CD4-positive, alpha-beta memory T cell (primary cell): ENCODE measurements at regions not wholly inside any gene's neighbourhood (a gene's known extent, or its start where the extent isn't known, plus 50 kb on each side); places are given as distances from the start of the nearest gene placed in this dataset.
A peak's percentile ranks its signal among the peaks of the same experiment; 100 is the strongest.
"Not testable (repeated sequence)": the region's sequence is repeated elsewhere in the genome, so short reads cannot be mapped to it uniquely, and the experiment has no call there.

Source experiments
- CTCF ChIA-PET: fragments of 350-600 bp; sonication (Branson Sonifier 250); formaldehyde crosslinking; loops from one replicate; lab custom pipeline; 2021; ENCODE audit warnings: inconsistent platforms; ENCODE audit not compliant: partially characterized antibody; lab: Charles Lee
- POLR2A ChIA-PET: fragments of 350-600 bp; sonication (Branson Sonifier 250); formaldehyde crosslinking; loops from one replicate; lab custom pipeline; 2021; ENCODE audit not compliant: partially characterized antibody; lab: Charles Lee
- DNase-seq, 5 donors: peaks; one replicate each; pipeline versions ENCODE4 v3.0.0 to v3.0.0-alpha.2; 2020 to 2022; ENCODE audit warnings: mixed read lengths in 1 of 5
- H3K27ac ChIP-seq: one replicate; pipeline ENCODE4 v1.7.0; 2013; ENCODE audit warnings: low read depth, low read length
- H3K27me3 ChIP-seq: 2 replicates; pipeline ENCODE4 v1.7.0; 2013; ENCODE audit warnings: mild to moderate bottlenecking, low read length, moderate library complexity; ENCODE audit not compliant: insufficient read depth
- H3K36me3 ChIP-seq: 2 replicates; pipeline ENCODE4 v1.7.0; 2013; ENCODE audit warnings: mild to moderate bottlenecking, low read length, moderate library complexity; ENCODE audit not compliant: insufficient read depth
- H3K4me1 ChIP-seq: 2 replicates; pipeline ENCODE4 v1.7.0; 2013; ENCODE audit warnings: mild to moderate bottlenecking, low read length, moderate library complexity; ENCODE audit not compliant: insufficient read depth
- H3K4me3 ChIP-seq, 2 donors: one replicate each; pipeline ENCODE4 v1.7.0; 2013; ENCODE audit warnings: low read length in 2 of 2, mild to moderate bottlenecking in 1 of 2
- H3K9me3 ChIP-seq, 2 donors: one replicate each; pipeline ENCODE4 v1.7.0; 2013; ENCODE audit warnings: low read length in 2 of 2, control low read depth in 1 of 2; ENCODE audit not compliant: control insufficient read depth in 1 of 2
- H3K27ac Mint-ChIP-seq, 7 donors: one replicate each; pipeline ENCODE4 v1.8.0; 2020 to 2021; ENCODE audit warnings: mixed read lengths in 7 of 7, mild to moderate bottlenecking in 6 of 7, inconsistent platforms in 3 of 7, moderate library complexity in 3 of 7
- H3K27me3 Mint-ChIP-seq, 2 donors: one replicate each; pipeline ENCODE4 v1.8.0; 2020 to 2021; ENCODE audit warnings: mixed read lengths in 2 of 2
- H3K36me3 Mint-ChIP-seq, 2 donors: one replicate each; pipeline ENCODE4 v1.8.0; 2020 to 2021; ENCODE audit warnings: mixed read lengths in 2 of 2, inconsistent platforms in 1 of 2, mild to moderate bottlenecking in 1 of 2
- H3K4me1 Mint-ChIP-seq, 4 donors: one replicate each; pipeline ENCODE4 v1.8.0; 2020 to 2021; ENCODE audit warnings: mixed read lengths in 4 of 4, mild to moderate bottlenecking in 1 of 4
- H3K4me3 Mint-ChIP-seq, 8 donors: one replicate each; pipeline ENCODE4 v1.8.0; 2020 to 2021; ENCODE audit warnings: mixed read lengths in 8 of 8, mild to moderate bottlenecking in 7 of 8, moderate library complexity in 6 of 8, inconsistent platforms in 3 of 8
- H3K9me3 Mint-ChIP-seq, 8 donors: one replicate each; pipeline ENCODE4 v1.8.0; 2020 to 2021; ENCODE audit warnings: mixed read lengths in 8 of 8, mild to moderate bottlenecking in 5 of 8, inconsistent platforms in 3 of 8, moderate library complexity in 1 of 8
- intact Hi-C: fragments of 100-400 bp; cut with micrococcal nuclease; formaldehyde crosslinking; loops from one replicate; pipeline ENCODE4 v1.15.1; 2023

- H3K36me3 Mint-ChIP-seq = no peaks in the 10 kb centered on the region
- POLR2A ChIA-PET = no interaction called here
- Histone ChIP-seq H3K4me1 (no peaks in the 10 kb centered on the region), H3K27ac (no peak overlapping the region), H3K4me3 (no peak overlapping the region), H3K36me3 (no peaks in the 10 kb centered on the region), H3K27me3 (no peaks in the 10 kb centered on the region), H3K9me3 (no peaks in the 10 kb centered on the region)
- H3K27me3 Mint-ChIP-seq = no peaks in the 10 kb centered on the region
- peaks cover 0 to 5% (median 2%) of the 10 kb centered on the region in 8 donors for H3K9me3 Mint-ChIP-seq
- CTCF ChIA-PET = no interaction called here
- intact Hi-C loops = no loop called here
- no peak overlapping the region for H3K4me3 Mint-ChIP-seq
- H3K27ac Mint-ChIP-seq = no peak overlapping the region
- H3K4me1 Mint-ChIP-seq = no peaks in the 10 kb centered on the region
- no peak for DNase-seq
Observed at GRCh38 chr15:36007699-36008098, 461.7 kb upstream of the DPH6 start.

GRCh38 chr15:36008719-36009118 is 462.8 kb upstream of the DPH6 start:
- Mint-ChIP-seq H3K4me1 (no peaks in the 10 kb centered on the region), H3K36me3 (no peaks in the 10 kb centered on the region), H3K27me3 (no peaks in the 10 kb centered on the region), H3K9me3 (peaks cover 0 to 10% (median 2%) of the 10 kb centered on the region in 8 donors), H3K27ac (no peak overlapping the region), H3K4me3 (no peak overlapping the region)
- DNase-seq = no peak
- no peaks in the 10 kb centered on the region for H3K4me1 ChIP-seq
- intact Hi-C loops = no loop called here
- H3K9me3 ChIP-seq = no peaks in the 10 kb centered on the region
- CTCF ChIA-PET = no interaction called here
- H3K4me3 ChIP-seq = no peak overlapping the region
- H3K27ac ChIP-seq = no peak overlapping the region
- POLR2A ChIA-PET = no interaction called here
- no peaks in the 10 kb centered on the region for H3K36me3 ChIP-seq
- H3K27me3 ChIP-seq = no peaks in the 10 kb centered on the region

- peaks cover 0 to 3% of the 10 kb centered on the region in 2 donors for H3K9me3 ChIP-seq
- DNase-seq = no peak
- no peaks in the 10 kb centered on the region for H3K4me1 ChIP-seq
- no peaks in the 10 kb centered on the region for H3K36me3 ChIP-seq
- H3K27me3 Mint-ChIP-seq = no peaks in the 10 kb centered on the region
- no peak overlapping the region for H3K4me3 Mint-ChIP-seq
- H3K9me3 Mint-ChIP-seq = peaks cover 0 to 4% (median 0%) of the 10 kb centered on the region in 8 donors
- H3K27ac Mint-ChIP-seq = no peak overlapping the region
- no peak overlapping the region for H3K4me3 ChIP-seq
- POLR2A ChIA-PET = no interaction called here
- H3K36me3 Mint-ChIP-seq = no peaks in the 10 kb centered on the region
- CTCF ChIA-PET = no interaction called here
- H3K27me3 ChIP-seq = no peaks in the 10 kb centered on the region
- no peak overlapping the region for H3K27ac ChIP-seq
- no peaks in the 10 kb centered on the region for H3K4me1 Mint-ChIP-seq
- intact Hi-C loops = no loop called here
Observed at GRCh38 chr15:36024031-36024688, 478.2 kb upstream of the DPH6 start.

DNA sequence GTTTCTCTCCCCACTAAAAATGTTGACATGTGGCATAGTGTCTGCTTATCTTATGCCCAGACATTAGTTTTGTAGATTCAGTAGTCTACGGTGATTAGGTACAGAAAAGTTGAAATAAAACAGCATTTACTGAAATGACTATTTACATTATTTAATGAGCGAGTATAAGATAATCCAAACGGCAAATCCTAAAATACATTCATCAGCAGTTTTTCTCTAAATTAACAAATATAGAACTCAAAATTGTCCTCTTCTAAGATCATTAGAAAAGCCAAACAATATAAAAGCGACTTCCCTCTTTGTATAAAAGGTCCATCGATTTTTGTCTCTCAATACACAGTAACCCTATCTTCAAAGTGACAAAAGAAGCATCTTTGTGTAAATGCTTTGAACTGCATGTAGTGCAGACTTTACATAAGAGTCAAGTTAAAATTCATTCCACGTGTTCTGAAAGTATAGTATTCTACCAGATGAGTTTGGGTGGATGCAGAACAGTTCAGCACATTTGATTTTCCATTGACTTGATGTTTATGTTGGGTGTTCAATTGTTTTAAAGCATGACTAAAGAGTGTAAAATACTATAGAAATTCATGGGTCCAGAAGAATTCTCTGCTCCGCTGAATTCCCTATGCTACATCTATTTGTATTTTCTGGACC is 480.8 kb upstream of the DPH6 start:
- no peak overlapping the region for H3K4me3 Mint-ChIP-seq
- DNase-seq = no peak
- H3K9me3 ChIP-seq = no peaks in the 10 kb centered on the region
- peaks cover 0 to 4% (median 0%) of the 10 kb centered on the region in 8 donors for H3K9me3 Mint-ChIP-seq
- no peak overlapping the region for H3K4me3 ChIP-seq
- no peaks in the 10 kb centered on the region for H3K36me3 Mint-ChIP-seq
- H3K27ac Mint-ChIP-seq = no peak overlapping the region
- ChIA-PET POLR2A (no interaction called here), CTCF (no interaction called here)
- H3K4me1 ChIP-seq = no peaks in the 10 kb centered on the region
- H3K27ac ChIP-seq = no peak overlapping the region
- no peaks in the 10 kb centered on the region for H3K4me1 Mint-ChIP-seq
- H3K27me3 ChIP-seq = no peaks in the 10 kb centered on the region
- no peaks in the 10 kb centered on the region for H3K27me3 Mint-ChIP-seq
- intact Hi-C loops = no loop called here
- no peaks in the 10 kb centered on the region for H3K36me3 ChIP-seq

- POLR2A ChIA-PET = no interaction called here
Observed at GRCh38 chr15:36029606-36030210, 483.7 kb upstream of the DPH6 start.

GRCh38 chr15:36039996-36040572 is 494.1 kb upstream of the DPH6 start:
- Mint-ChIP-seq H3K4me1 (no peaks in the 10 kb centered on the region), H3K9me3 (peaks cover 0 to 8% (median 3%) of the 10 kb centered on the region in 8 donors), H3K27me3 (no peaks in the 10 kb centered on the region), H3K4me3 (no peak overlapping the region), H3K36me3 (no peaks in the 10 kb centered on the region), H3K27ac (no peak overlapping the region)
- Histone ChIP-seq H3K4me1 (no peaks in the 10 kb centered on the region), H3K27me3 (no peaks in the 10 kb centered on the region), H3K36me3 (no peaks in the 10 kb centered on the region), H3K9me3 (no peaks in the 10 kb centered on the region), H3K4me3 (no peak overlapping the region), H3K27ac (no peak overlapping the region)
- POLR2A ChIA-PET = no interaction called here
- intact Hi-C loops = no loop called here
- DNase-seq = no peak
- CTCF ChIA-PET = no interaction called here

More at GRCh38 chr15:36029606-36030210, 483.7 kb upstream of the DPH6 start:
- DNase-seq = no peak
- no peaks in the 10 kb centered on the region for H3K27me3 ChIP-seq
- Mint-ChIP-seq H3K27me3 (no peaks in the 10 kb centered on the region), H3K4me1 (no peaks in the 10 kb centered on the region), H3K9me3 (peaks cover 0 to 5% (median 0%) of the 10 kb centered on the region in 8 donors), H3K36me3 (no peaks in the 10 kb centered on the region), H3K27ac (no peak overlapping the region), H3K4me3 (no peak overlapping the region)
- no peak overlapping the region for H3K27ac ChIP-seq
- no peaks in the 10 kb centered on the region for H3K4me1 ChIP-seq
- intact Hi-C loops = no loop called here
- CTCF ChIA-PET = no interaction called here
- no peaks in the 10 kb centered on the region for H3K36me3 ChIP-seq
- H3K9me3 ChIP-seq = no peaks in the 10 kb centered on the region
- H3K4me3 ChIP-seq = no peak overlapping the region

- H3K4me1 Mint-ChIP-seq, intact Hi-C loops, H3K9me3 ChIP-seq, H3K4me3 Mint-ChIP-seq, H3K27me3 Mint-ChIP-seq, POLR2A ChIA-PET, CTCF ChIA-PET, H3K4me3 ChIP-seq, H3K27me3 ChIP-seq, H3K27ac Mint-ChIP-seq, H3K4me1 ChIP-seq, H3K36me3 ChIP-seq, H3K27ac ChIP-seq, H3K36me3 Mint-ChIP-seq: not testable (repeated sequence)
- DNase-seq = peak in 1 of 5 donors; percentile 24
- H3K9me3 Mint-ChIP-seq = peaks cover 0 to 12% (median 4%) of the 10 kb centered on the region in 8 donors
Observed at GRCh38 chr15:36047018-36047716, 501.2 kb upstream of the DPH6 start.
